ENCODE measurements at regions not wholly inside any gene's neighbourhood (a gene's known extent, or its start where the extent isn't known, plus 50 kb on each side); places are given as distances from the start of the nearest gene placed in this dataset.
"Not testable (repeated sequence)": the region's sequence is repeated elsewhere in the genome, so short reads cannot be mapped to it uniquely, and the experiment has no call there.

DNA sequence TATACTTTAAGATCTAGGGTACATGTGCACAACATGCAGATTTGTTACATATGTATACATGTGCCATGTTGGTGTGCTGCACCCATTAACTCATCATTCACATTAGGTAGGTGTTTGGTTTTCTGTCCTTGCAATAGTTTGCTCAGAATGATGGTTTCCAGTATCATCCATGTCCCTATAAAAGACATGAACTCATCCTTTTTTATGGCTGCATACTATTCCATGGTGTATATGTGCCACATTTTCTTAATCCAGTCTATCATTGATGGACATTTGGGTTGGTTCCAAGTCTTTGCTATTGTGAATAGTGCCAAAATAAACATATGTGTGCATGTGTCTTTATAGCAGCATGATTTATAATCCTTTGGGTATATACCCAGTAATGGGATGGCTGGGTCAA, 747.1 kb upstream of the MEF2C start:
- FAIRE-seq; H4K20me1 ChIP-seq (replicated peaks in 1 of 2; ENCODE audit: control insufficient read depth in 1 of 2, insufficient read depth in 2 of 2, low read length in 2 of 2); H3K27ac ChIP-seq (ENCODE audit: low read depth, low read length); H3K4me2 ChIP-seq (ENCODE audit: insufficient read depth in 1 of 2, low read depth in 2 of 2, low read length in 2 of 2); H2AK5ac ChIP-seq (ENCODE audit: low read depth, low read length); H2AFZ ChIP-seq (ENCODE audit: low read length); H4K5ac ChIP-seq (ENCODE audit: insufficient read length, low read depth, low read length); H3K4ac ChIP-seq (replicated peaks; ENCODE audit: insufficient read length, low read depth, low read length); H2BK5ac ChIP-seq (ENCODE audit: low read depth, low read length); H3K14ac ChIP-seq (ENCODE audit: insufficient read length); CTCF ChIA-PET (ENCODE audit: partially characterized antibody); H2BK12ac ChIP-seq (ENCODE audit: low read depth, low read length); H3K79me1 ChIP-seq (ENCODE audit: low read depth, low read length); H4K8ac ChIP-seq (ENCODE audit: extremely low read depth, insufficient read depth, low read length); H4K91ac ChIP-seq (replicated peaks; ENCODE audit: insufficient read length, low read length); H3K9ac ChIP-seq (replicated peaks in 1 of 4; ENCODE audit: extremely low read depth in 1 of 4, low read depth in 3 of 4, low read length in 3 of 4); H2BK15ac ChIP-seq (ENCODE audit: low read length); DNase-seq (ENCODE audit: low read depth in 1 of 2, low spot score in 2 of 2); H3K18ac ChIP-seq (ENCODE audit: extremely low read depth, low read length); H2BK20ac ChIP-seq (ENCODE audit: low read length); H3K23ac ChIP-seq (ENCODE audit: insufficient read length); H3K56ac ChIP-seq (replicated peaks; ENCODE audit: insufficient read length, low read depth, low read length); H3K4me3 ChIP-seq (ENCODE audit: extremely low read depth in 1 of 4, insufficient read depth in 2 of 4, low read depth in 3 of 4, low read length in 4 of 4); H3K79me2 ChIP-seq (ENCODE audit: control insufficient read depth in 1 of 2, insufficient read depth in 2 of 2, low read length in 2 of 2); H3K9me3 ChIP-seq (ENCODE audit: insufficient read depth in 2 of 2, low read depth in 1 of 2, low read length in 1 of 2); H2BK120ac ChIP-seq (replicated peaks; ENCODE audit: low read depth, low read length); H3K4me1 ChIP-seq (replicated peaks in 1 of 4; ENCODE audit: control insufficient read depth in 3 of 4, insufficient read depth in 4 of 4, low read length in 3 of 4); H3K27me3 ChIP-seq (replicated peaks in 1 of 4; ENCODE audit: control insufficient read depth in 3 of 4, extremely low read depth in 1 of 4, insufficient read depth in 3 of 4, low read length in 3 of 4); POLR2A ChIA-PET (ENCODE audit: partially characterized antibody); H3K36me3 ChIP-seq (ENCODE audit: control insufficient read depth in 2 of 4, insufficient read depth in 4 of 4, low read length in 3 of 4); H3K23me2 ChIP-seq (ENCODE audit: low read depth, low read length): not testable (repeated sequence)
